Astrocyte (in vitro differentiated cells and primary cell): ENCODE measurements at regions not wholly inside any gene's neighbourhood (a gene's known extent, or its start where the extent isn't known, plus 50 kb on each side); places are given as distances from the start of the nearest gene placed in this dataset.

Experiments used
- DNase-seq: peaks from one replicate; pipeline ENCODE4 v3.0.0-alpha.2; 2010; ENCODE audit warnings: low read depth
- FAIRE-seq: peaks from 2 replicates; lab custom pipeline; 2011; peaks lifted over from hg19 to GRCh38; lab: Jason Lieb, UNC
- H2AFZ ChIP-seq: 2 replicates; pipeline ENCODE4 v1.6.0; 2012; ENCODE audit warnings: low read depth, low read length, inconsistent platforms
- H3K27ac ChIP-seq: 2 replicates; pipeline ENCODE4 v1.5.1; 2011; ENCODE audit warnings: low read depth, low read length, inconsistent platforms
- H3K27me3 ChIP-seq: 2 replicates; pipeline ENCODE4 v1.6.0; 2011; ENCODE audit warnings: low read length, inconsistent platforms; ENCODE audit not compliant: insufficient read depth
- H3K36me3 ChIP-seq: 2 replicates; pipeline ENCODE4 v1.5.1; 2011; ENCODE audit warnings: low read length, inconsistent platforms; ENCODE audit not compliant: insufficient read depth
- H3K4me1 ChIP-seq: 2 replicates; pipeline ENCODE4 v1.5.1; 2011; ENCODE audit warnings: low read length, inconsistent platforms; ENCODE audit not compliant: insufficient read depth
- H3K4me2 ChIP-seq: 2 replicates; pipeline ENCODE4 v1.6.0; 2012; ENCODE audit warnings: low read length, inconsistent platforms
- H3K4me3 ChIP-seq: 2 replicates; pipeline ENCODE4 v1.5.1; 2011; ENCODE audit warnings: low read depth, mild to moderate bottlenecking, low read length, inconsistent platforms; ENCODE audit not compliant: insufficient read depth
- H3K79me2 ChIP-seq: 2 replicates; pipeline ENCODE4 v1.6.0; 2012; ENCODE audit warnings: mild to moderate bottlenecking, low read length, inconsistent platforms; ENCODE audit not compliant: insufficient read depth
- H3K9ac ChIP-seq: 2 replicates; pipeline ENCODE4 v1.6.0; 2012; ENCODE audit warnings: mild to moderate bottlenecking, low read length, inconsistent platforms
- H3K9me3 ChIP-seq: 2 replicates; pipeline ENCODE4 v1.5.1; 2012; ENCODE audit warnings: low read depth, mild to moderate bottlenecking, low read length, inconsistent platforms; ENCODE audit not compliant: insufficient read depth
- H4K20me1 ChIP-seq: 2 replicates; pipeline ENCODE4 v1.6.0; 2012; ENCODE audit warnings: low read length, inconsistent platforms; ENCODE audit not compliant: insufficient read depth
- H3K27ac Mint-ChIP-seq: one replicate; pipeline ENCODE4 v1.8.0; 2021; ENCODE audit warnings: mild to moderate bottlenecking, mixed read lengths; ENCODE audit not compliant: unreplicated experiment
- H3K27me3 Mint-ChIP-seq: one replicate; pipeline ENCODE4 v1.8.0; 2021; ENCODE audit warnings: low read depth, mixed read lengths; ENCODE audit not compliant: unreplicated experiment
- H3K36me3 Mint-ChIP-seq: one replicate; pipeline ENCODE4 v1.8.0; 2021; ENCODE audit warnings: low read depth, mixed read lengths; ENCODE audit not compliant: unreplicated experiment
- H3K4me1 Mint-ChIP-seq: one replicate; pipeline ENCODE4 v1.8.0; 2021; ENCODE audit warnings: low read depth, mixed read lengths; ENCODE audit not compliant: unreplicated experiment
- H3K4me3 Mint-ChIP-seq: one replicate; pipeline ENCODE4 v1.8.0; 2021; ENCODE audit warnings: mild to moderate bottlenecking, moderate library complexity, mixed read lengths; ENCODE audit not compliant: unreplicated experiment
- H3K9me3 Mint-ChIP-seq: one replicate; pipeline ENCODE4 v1.8.0; 2021; ENCODE audit warnings: mild to moderate bottlenecking, mixed read lengths; ENCODE audit not compliant: unreplicated experiment
- EZH2 ChIP-seq: IDR thresholded peaks from 2 replicates; pipeline ENCODE4 v1.6.1; 2012; ENCODE audit warnings: mild to moderate bottlenecking, low read length, inconsistent platforms; ENCODE audit not compliant: insufficient read depth
- TF ChIP-seq, protein P1 (sequence below): IDR thresholded peaks from 2 replicates; pipeline ENCODE4 v1.5.1; 2011; ENCODE audit warnings: low read depth, mild to moderate bottlenecking, inconsistent platforms, low read length, moderate library complexity; ENCODE audit not compliant: insufficient read depth

- no peaks in the 10 kb centered on the region for H4K20me1 ChIP-seq
- no peak overlapping the region for H3K27ac ChIP-seq
- FAIRE-seq (no peak), DNase-seq (no peak)
- H2AFZ ChIP-seq = no peak overlapping the region
- Mint-ChIP-seq H3K36me3 (no peaks in the 10 kb centered on the region), H3K27me3 (peaks cover 3% of the 10 kb centered on the region), H3K9me3 (no peaks in the 10 kb centered on the region), H3K4me1 (no peaks in the 10 kb centered on the region), H3K4me3 (no peak overlapping the region), H3K27ac (no peak overlapping the region)
- TF ChIP-seq EZH2 = no peak
- no peak overlapping the region for H3K4me3 ChIP-seq
- H3K27me3 ChIP-seq = no peaks in the 10 kb centered on the region
- no peaks in the 10 kb centered on the region for H3K9me3 ChIP-seq
- no peak overlapping the region for H3K4me2 ChIP-seq
- H3K79me2 ChIP-seq = no peaks in the 10 kb centered on the region
- H3K4me1 ChIP-seq = no peaks in the 10 kb centered on the region
- H3K9ac ChIP-seq = no peak overlapping the region
- H3K36me3 ChIP-seq = no peaks in the 10 kb centered on the region
These were observed 186.8 kb upstream of the DLGAP1 start for GRCh38 chr18:4641771-4642368.

DNA sequence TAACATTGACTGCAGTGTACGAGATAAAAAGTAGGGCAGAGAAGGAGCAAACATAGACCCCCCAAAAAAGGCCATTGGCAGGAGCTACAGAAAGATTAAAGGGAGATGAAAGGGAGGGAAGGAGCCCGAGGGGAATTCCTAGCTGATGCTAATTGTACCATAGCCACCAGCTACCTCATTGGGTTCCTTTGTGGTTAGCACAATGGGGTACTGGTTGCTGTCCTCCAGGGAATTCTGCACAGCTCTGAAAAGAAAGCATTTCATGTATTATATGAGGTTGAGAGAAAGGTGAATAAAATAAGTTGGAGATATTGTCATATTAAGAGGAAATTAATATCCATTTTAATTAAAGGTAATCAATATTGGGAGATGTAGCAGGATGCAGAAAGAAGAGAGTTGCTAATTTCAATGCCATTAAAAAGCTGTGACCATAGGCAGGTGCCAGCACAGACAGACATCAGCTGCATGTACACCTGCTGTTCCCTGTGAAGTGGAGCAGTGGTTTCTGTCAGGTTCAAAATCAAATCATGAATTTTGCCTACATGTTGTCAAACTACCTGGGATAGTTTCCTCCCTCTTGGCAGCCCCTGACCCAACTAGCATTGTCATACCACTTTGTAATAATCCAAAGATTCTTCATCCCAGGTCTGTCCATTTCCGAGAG, 185.4 kb upstream of the DLGAP1 start:
- H3K27me3 Mint-ChIP-seq = peaks cover 3% of the 10 kb centered on the region
- no peaks in the 10 kb centered on the region for H3K9me3 Mint-ChIP-seq
- no peak overlapping the region for H3K4me3 Mint-ChIP-seq
- Histone ChIP-seq H3K27me3 (no peaks in the 10 kb centered on the region), H3K9ac (no peak overlapping the region), H3K4me1 (no peaks in the 10 kb centered on the region), H3K79me2 (no peaks in the 10 kb centered on the region), H3K9me3 (no peaks in the 10 kb centered on the region), H3K4me3 (no peak overlapping the region), H4K20me1 (no peaks in the 10 kb centered on the region), H3K27ac (no peak overlapping the region), H3K36me3 (no peaks in the 10 kb centered on the region), H3K4me2 (no peak overlapping the region), H2AFZ (no peak overlapping the region)
- H3K27ac Mint-ChIP-seq = no peak overlapping the region
- FAIRE-seq (no peak), DNase-seq (no peak)
- H3K36me3 Mint-ChIP-seq = no peaks in the 10 kb centered on the region
- no peaks in the 10 kb centered on the region for H3K4me1 Mint-ChIP-seq
- no peak for TF ChIP-seq EZH2
- TF ChIP-seq, protein P1, sequence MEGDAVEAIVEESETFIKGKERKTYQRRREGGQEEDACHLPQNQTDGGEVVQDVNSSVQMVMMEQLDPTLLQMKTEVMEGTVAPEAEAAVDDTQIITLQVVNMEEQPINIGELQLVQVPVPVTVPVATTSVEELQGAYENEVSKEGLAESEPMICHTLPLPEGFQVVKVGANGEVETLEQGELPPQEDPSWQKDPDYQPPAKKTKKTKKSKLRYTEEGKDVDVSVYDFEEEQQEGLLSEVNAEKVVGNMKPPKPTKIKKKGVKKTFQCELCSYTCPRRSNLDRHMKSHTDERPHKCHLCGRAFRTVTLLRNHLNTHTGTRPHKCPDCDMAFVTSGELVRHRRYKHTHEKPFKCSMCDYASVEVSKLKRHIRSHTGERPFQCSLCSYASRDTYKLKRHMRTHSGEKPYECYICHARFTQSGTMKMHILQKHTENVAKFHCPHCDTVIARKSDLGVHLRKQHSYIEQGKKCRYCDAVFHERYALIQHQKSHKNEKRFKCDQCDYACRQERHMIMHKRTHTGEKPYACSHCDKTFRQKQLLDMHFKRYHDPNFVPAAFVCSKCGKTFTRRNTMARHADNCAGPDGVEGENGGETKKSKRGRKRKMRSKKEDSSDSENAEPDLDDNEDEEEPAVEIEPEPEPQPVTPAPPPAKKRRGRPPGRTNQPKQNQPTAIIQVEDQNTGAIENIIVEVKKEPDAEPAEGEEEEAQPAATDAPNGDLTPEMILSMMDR = no peak

GRCh38 chr18:4639628-4640310, 184.7 kb upstream of the DLGAP1 start:
- H2AFZ ChIP-seq = no peak overlapping the region
- H4K20me1 ChIP-seq = no peaks in the 10 kb centered on the region
- H3K4me1 ChIP-seq = no peaks in the 10 kb centered on the region
- no peak overlapping the region for H3K4me2 ChIP-seq
- no peak for FAIRE-seq
- H3K36me3 ChIP-seq = no peaks in the 10 kb centered on the region
- H3K9ac ChIP-seq = no peak overlapping the region
- H3K4me3 ChIP-seq = no peak overlapping the region
- no peak for TF ChIP-seq EZH2
- TF ChIP-seq, protein P1 = no peak
- H3K79me2 ChIP-seq = no peaks in the 10 kb centered on the region
- H3K27ac ChIP-seq = no peak overlapping the region
- no peaks in the 10 kb centered on the region for H3K4me1 Mint-ChIP-seq
- H3K27me3 Mint-ChIP-seq = peaks cover 3% of the 10 kb centered on the region
- H3K27me3 ChIP-seq = no peaks in the 10 kb centered on the region
- H3K36me3 Mint-ChIP-seq = no peaks in the 10 kb centered on the region
- H3K9me3 Mint-ChIP-seq = no peaks in the 10 kb centered on the region
- DNase-seq = peak; percentile 10
- no peak overlapping the region for H3K27ac Mint-ChIP-seq
- H3K4me3 Mint-ChIP-seq = no peak overlapping the region
- H3K9me3 ChIP-seq = no peaks in the 10 kb centered on the region
